GM23248 (cell line): ENCODE measurements at regions not wholly inside any gene's neighbourhood (a gene's known extent, or its start where the extent isn't known, plus 50 kb on each side); places are given as distances from the start of the nearest gene placed in this dataset.
"Not testable (repeated sequence)": the region's sequence is repeated elsewhere in the genome, so short reads cannot be mapped to it uniquely, and the experiment has no call there.

Experiments used
- DNase-seq: peaks from one replicate; pipeline ENCODE4 v3.0.0-alpha.2; 2015
- H2AFZ ChIP-seq: fragments of 200-600 bp; sonication (generic); 2 replicates; pipeline ENCODE4 v1.6.1; 2016; ENCODE audit warnings: antibody characterized with exemption
- H3F3A ChIP-seq: fragments of 200-600 bp; sonication (generic); 2 replicates; pipeline ENCODE4 v1.6.1; 2016; ENCODE audit warnings: mild to moderate bottlenecking, antibody characterized with exemption, mixed run types; ENCODE audit not compliant: insufficient read depth
- H3K27ac ChIP-seq: fragments of 200-600 bp; sonication (generic); 2 replicates; pipeline ENCODE4 v1.5.1; 2016; ENCODE audit warnings: mild to moderate bottlenecking
- H3K27me3 ChIP-seq: fragments of 200-600 bp; sonication (generic); replicated peaks from 2 replicates; pipeline ENCODE4 v1.6.1; 2016; ENCODE audit warnings: mild to moderate bottlenecking; ENCODE audit not compliant: insufficient read depth
- H3K36me3 ChIP-seq: fragments of 200-600 bp; sonication (generic); 2 replicates; pipeline ENCODE4 v1.6.1; 2016; ENCODE audit warnings: low read depth, mild to moderate bottlenecking
- H3K4me1 ChIP-seq: fragments of 200-600 bp; sonication (generic); 2 replicates; pipeline ENCODE4 v1.6.1; 2016; ENCODE audit warnings: mild to moderate bottlenecking; ENCODE audit not compliant: insufficient read depth
- H3K4me2 ChIP-seq: fragments of 200-600 bp; sonication (generic); one replicate; pipeline ENCODE4 v1.6.1; 2016; ENCODE audit warnings: mild to moderate bottlenecking; ENCODE audit not compliant: unreplicated experiment
- H3K4me3 ChIP-seq: fragments of 200-600 bp; sonication (generic); 2 replicates; pipeline ENCODE4 v1.5.1; 2016; ENCODE audit warnings: mild to moderate bottlenecking
- H3K79me2 ChIP-seq: fragments of 200-600 bp; sonication (generic); 2 replicates; pipeline ENCODE4 v1.6.1; 2016; ENCODE audit warnings: mild to moderate bottlenecking; ENCODE audit not compliant: insufficient read depth
- H3K9ac ChIP-seq: fragments of 200-600 bp; sonication (generic); 2 replicates; pipeline ENCODE4 v1.6.1; 2016; ENCODE audit warnings: mild to moderate bottlenecking
- H3K9me2 ChIP-seq: fragments of 200-600 bp; sonication (generic); 2 replicates; pipeline ENCODE4 v1.6.1; 2016; ENCODE audit warnings: mixed run types, mild to moderate bottlenecking, moderate library complexity; ENCODE audit not compliant: insufficient read depth
- H3K9me3 ChIP-seq: fragments of 200-600 bp; sonication (generic); one replicate; pipeline ENCODE4 v1.6.1; 2017; ENCODE audit warnings: low read depth
- H4K20me1 ChIP-seq: fragments of 200-600 bp; sonication (generic); 2 replicates; pipeline ENCODE4 v1.6.0; 2016; ENCODE audit not compliant: insufficient read depth
- EZH2 ChIP-seq: fragments of 200-600 bp; sonication (generic); IDR thresholded peaks from 2 replicates; pipeline ENCODE4 v1.6.1; 2018; ENCODE audit warnings: antibody characterized with exemption, mild to moderate bottlenecking; ENCODE audit not compliant: insufficient read depth, poor library complexity, severe bottlenecking
- EZH2phosphoT487 ChIP-seq: fragments of 200-600 bp; sonication (generic); IDR thresholded peaks from 2 replicates; pipeline ENCODE4 v1.6.1; 2018; ENCODE audit warnings: antibody characterized with exemption, moderate library complexity, mild to moderate bottlenecking, low read depth; ENCODE audit not compliant: insufficient read depth
- WGBS, 2 experiments: methylation state at CpG; one replicate each; pipeline ENCODE4 v1.1.6; 2015 to 2017; ENCODE audit warnings: low lambda C conversion rate in 2 of 2, low coverage in 1 of 2; ENCODE audit errors: missing lambda C conversion rate in 2 of 2; 5-methylcytosine and 5-hydroxymethylcytosine counted together
- in situ Hi-C: fragments of 300-500 bp; cut with MboI; formaldehyde crosslinking; loops from 2 replicates; pipeline ENCODE4 v1.15.0; 2020

DNA sequence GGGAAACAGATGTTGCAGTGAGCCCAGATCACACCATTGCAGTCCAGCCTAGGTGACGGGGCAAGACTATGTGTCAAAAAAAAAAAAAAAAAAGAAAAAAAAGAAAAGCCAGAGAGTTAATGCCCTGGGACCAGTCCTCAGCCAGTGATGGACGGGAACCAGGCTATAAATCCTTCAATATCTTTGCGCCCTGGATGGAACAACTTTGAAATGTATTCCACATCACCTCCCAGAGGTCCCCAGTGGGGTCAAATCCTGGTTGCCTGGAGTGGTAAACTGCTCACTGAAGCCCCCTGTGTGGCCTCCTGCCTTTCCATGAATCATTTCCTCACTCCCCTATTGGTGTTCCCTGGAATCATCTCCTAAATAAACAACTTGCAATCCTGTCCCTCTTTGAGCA lies 166.9 kb downstream of the DEFB131A start:
- in situ Hi-C loops: no loop called here
- H3F3A ChIP-seq: no peaks in the 10 kb centered on the region
- 11 to 13% methylated on average over 2 to 3 of the region's 3 CpGs for WGBS, 2 experiments
- H3K4me2 ChIP-seq: no peak overlapping the region
- DNase-seq: no peak
- H3K4me3 ChIP-seq: no peak overlapping the region
- H3K79me2 ChIP-seq: no peaks in the 10 kb centered on the region
- TF ChIP-seq EZH2: no peak
- no peak for TF ChIP-seq EZH2phosphoT487
- H3K9ac ChIP-seq: no peak overlapping the region
- H3K4me1 ChIP-seq: no peaks in the 10 kb centered on the region
- no peak overlapping the region for H2AFZ ChIP-seq
- no peaks in the 10 kb centered on the region for H3K9me3 ChIP-seq
- no peak overlapping the region for H3K27ac ChIP-seq
- H4K20me1 ChIP-seq: no peaks in the 10 kb centered on the region
- H3K27me3 ChIP-seq: no peaks in the 10 kb centered on the region
- H3K36me3 ChIP-seq: no peaks in the 10 kb centered on the region
- H3K9me2 ChIP-seq: no peaks in the 10 kb centered on the region

DNA sequence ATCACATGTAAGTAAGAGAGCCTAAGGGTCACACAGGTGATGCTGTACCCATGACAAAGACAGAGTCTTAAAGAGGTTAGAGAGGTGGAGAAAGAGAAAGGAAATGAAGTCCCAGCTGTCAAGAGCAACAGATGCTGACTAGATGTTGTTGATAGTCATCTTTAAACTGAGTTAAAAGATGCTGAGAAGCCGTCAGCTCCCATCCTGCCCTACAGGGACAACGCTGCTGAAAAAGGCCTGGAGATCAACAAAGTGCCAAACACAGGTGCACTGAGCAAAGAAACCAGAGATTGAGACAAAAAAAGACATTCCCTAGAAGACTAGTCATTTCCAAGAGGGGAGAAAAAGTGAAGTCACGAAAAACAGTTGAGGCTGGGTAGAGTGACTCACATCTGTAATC lies 145.0 kb upstream of the DRD5 start:
- DNase-seq, H2AFZ ChIP-seq, in situ Hi-C loops, H4K20me1 ChIP-seq, H3K27ac ChIP-seq, H3K27me3 ChIP-seq, H3K36me3 ChIP-seq, H3F3A ChIP-seq, H3K9ac ChIP-seq, H3K9me2 ChIP-seq, H3K4me2 ChIP-seq, H3K79me2 ChIP-seq, H3K4me3 ChIP-seq, H3K4me1 ChIP-seq, H3K9me3 ChIP-seq: not testable (repeated sequence)
- WGBS, 2 experiments: 20 to 35% methylated on average over 3 of the region's 3 CpGs

DNA sequence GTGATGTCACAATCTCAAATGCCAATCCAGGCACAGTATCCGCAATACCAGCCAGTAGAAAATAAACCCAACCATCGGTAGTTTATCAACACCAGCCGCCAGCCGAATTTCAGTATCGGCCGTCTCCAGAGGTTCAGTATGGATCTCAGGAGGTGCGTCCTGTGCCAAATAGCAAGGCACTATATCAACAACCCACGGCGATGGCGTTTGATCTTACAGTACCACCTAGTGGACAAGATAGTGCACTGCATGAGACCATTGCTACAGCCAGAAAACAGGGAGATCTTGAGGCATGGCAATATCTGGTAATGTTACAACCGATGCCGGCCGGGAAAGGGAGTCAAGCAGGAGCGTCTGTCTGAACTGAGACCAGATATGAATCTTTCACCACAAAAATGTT lies 121.8 kb upstream of the DRD5 start:
- peak; percentile 29 for DNase-seq
- H3K27me3 ChIP-seq, H3K36me3 ChIP-seq, H3K9ac ChIP-seq, H3K4me1 ChIP-seq, H4K20me1 ChIP-seq, H3K27ac ChIP-seq, H3F3A ChIP-seq, H3K4me2 ChIP-seq, H2AFZ ChIP-seq, in situ Hi-C loops, H3K9me2 ChIP-seq, H3K9me3 ChIP-seq, H3K79me2 ChIP-seq, H3K4me3 ChIP-seq: not testable (repeated sequence)
- WGBS, 2 experiments: 4 to 5% methylated on average over 14 of the region's 14 CpGs

DNA sequence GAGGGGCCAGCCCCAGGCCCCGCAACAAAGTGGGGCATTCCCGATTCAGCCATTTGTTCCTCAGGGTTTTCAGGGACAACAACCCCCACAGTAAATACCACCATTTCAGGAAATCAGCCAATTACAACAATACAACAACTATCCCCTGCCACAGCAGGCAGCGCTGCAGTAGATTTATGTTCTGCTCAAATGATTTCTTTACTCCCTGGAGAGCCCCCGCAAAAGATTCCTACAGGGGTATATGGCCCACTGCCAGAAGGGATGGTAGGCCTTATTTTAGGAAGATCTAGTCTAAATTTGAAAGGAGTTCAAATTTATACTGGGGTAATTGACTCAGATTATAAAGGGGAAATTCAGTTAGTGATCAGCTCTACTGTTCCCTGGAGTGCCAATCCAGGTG lies 120.5 kb upstream of the DRD5 start:
- H3K4me3 ChIP-seq: not testable (repeated sequence)
- 72 to 79% methylated on average over 4 of the region's 4 CpGs for WGBS, 2 experiments

DNA sequence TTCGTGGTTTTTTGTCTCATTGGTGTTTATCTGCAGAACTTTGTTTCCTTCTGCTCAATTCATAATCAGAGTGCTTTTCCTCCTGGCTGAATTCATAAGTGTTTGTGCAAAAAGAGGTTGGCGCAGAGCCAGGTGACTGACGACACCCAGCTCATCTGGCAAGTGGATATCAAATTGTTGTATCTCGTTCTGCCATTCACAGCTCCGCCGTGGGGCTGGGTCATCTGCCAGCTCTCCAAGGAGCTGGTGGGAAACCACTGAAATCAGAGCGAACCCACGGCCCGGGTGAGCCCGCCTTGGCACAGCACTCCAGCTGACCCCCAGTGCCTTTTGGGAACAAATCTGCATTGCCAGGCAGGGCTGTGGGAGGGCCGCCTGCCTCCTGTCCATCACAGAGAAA lies 110.7 kb upstream of the DRD5 start:
- H3K9me3 ChIP-seq, H3K9me2 ChIP-seq, H3F3A ChIP-seq, H2AFZ ChIP-seq, in situ Hi-C loops, H3K4me3 ChIP-seq, H4K20me1 ChIP-seq, H3K4me1 ChIP-seq, DNase-seq, H3K27ac ChIP-seq, H3K9ac ChIP-seq, H3K27me3 ChIP-seq, H3K36me3 ChIP-seq, H3K79me2 ChIP-seq, H3K4me2 ChIP-seq: not testable (repeated sequence)
- WGBS, 2 experiments: 10 to 16% methylated on average over 10 to 11 of the region's 11 CpGs

More for the DNA sequence above, 120.5 kb upstream of the DRD5 start:
- H3F3A ChIP-seq, in situ Hi-C loops, H3K79me2 ChIP-seq, DNase-seq, H3K9me2 ChIP-seq, H4K20me1 ChIP-seq, H3K9me3 ChIP-seq, H3K27me3 ChIP-seq, H3K4me1 ChIP-seq, H3K36me3 ChIP-seq, H3K9ac ChIP-seq, H3K27ac ChIP-seq, H3K4me2 ChIP-seq, H2AFZ ChIP-seq: not testable (repeated sequence)

DNA sequence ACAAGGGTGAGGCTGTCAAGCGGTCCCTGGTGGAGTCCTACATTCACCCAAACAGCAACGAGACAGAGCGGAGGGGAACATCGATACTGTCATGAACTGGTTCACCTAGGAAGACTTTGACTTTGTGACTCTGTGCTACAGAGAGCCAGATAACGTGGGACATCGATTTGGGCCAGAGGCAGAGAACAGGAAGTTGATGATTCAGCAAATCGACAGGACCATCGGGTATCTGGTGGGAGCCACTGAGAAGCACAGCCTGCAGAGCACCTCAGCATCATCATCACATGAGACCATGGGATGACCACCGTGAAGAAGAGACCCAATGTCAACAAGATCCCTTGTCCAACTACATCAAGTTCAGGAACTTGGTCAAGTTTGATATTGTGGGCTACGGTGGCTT lies 104.1 kb upstream of the DRD5 start:
- H3K27me3 ChIP-seq, H3K36me3 ChIP-seq, H3K27ac ChIP-seq, H3K9me3 ChIP-seq, DNase-seq, in situ Hi-C loops, H4K20me1 ChIP-seq, H3K9me2 ChIP-seq, H3K9ac ChIP-seq, H3K4me3 ChIP-seq, H3F3A ChIP-seq, H3K4me2 ChIP-seq, H2AFZ ChIP-seq, H3K79me2 ChIP-seq, H3K4me1 ChIP-seq: not testable (repeated sequence)
- WGBS, 2 experiments: 69 to 71% methylated on average over 10 of the region's 10 CpGs
